ENCODE measurements at regions not wholly inside any gene's neighbourhood (a gene's known extent, or its start where the extent isn't known, plus 50 kb on each side); places are given as distances from the start of the nearest gene placed in this dataset.

- DNase-seq (ENCODE audit: extremely low spot score, insufficient read length, low read depth) (no peak), FAIRE-seq (no peak)
These were observed 100.6 kb upstream of the TSC22D2 start for GRCh38 chr3:150307311-150308036.

DNA sequence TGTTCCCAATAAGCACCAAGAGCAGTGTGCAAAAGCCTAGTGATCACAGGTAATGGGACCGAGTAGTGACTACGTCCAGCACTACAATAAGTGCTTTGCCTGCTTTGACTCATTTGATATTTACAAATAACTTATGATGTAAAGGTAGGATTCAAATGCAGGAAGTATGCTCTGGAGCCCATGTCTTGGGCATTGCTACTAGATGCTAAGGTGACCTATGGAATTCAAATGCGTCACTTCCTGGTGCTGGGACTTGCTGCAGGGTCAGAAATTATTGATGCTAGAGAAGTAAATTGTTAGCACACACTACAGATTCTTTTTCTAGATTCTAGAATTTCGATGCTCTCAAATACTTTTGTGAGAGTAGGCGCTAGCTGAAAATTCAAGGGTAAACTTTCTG is 101.2 kb upstream of the TSC22D2 start:
- no peak for DNase-seq (ENCODE audit: extremely low spot score, insufficient read length, low read depth)
- no peak for FAIRE-seq

DNA sequence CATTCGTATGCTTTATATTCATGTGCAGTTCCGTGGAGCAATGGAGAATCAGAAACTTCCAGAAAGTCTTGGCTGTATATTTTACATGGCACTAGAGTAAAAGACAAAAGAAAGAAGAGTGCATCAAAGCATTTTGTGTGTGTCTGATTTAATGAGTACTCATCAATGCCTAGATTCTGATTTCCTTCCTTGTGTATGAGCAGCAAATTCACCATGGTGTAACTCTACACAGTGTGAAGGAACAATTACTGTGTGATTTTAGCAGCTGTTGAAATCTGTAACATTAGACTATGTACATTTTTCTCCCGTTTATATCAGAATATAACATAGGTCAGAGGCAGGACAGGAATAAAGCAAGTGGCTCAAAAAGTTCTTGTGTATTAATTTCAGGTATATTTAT is 102.0 kb upstream of the TSC22D2 start:
- FAIRE-seq (no peak), DNase-seq (ENCODE audit: extremely low spot score, insufficient read length, low read depth) (no peak)

DNA sequence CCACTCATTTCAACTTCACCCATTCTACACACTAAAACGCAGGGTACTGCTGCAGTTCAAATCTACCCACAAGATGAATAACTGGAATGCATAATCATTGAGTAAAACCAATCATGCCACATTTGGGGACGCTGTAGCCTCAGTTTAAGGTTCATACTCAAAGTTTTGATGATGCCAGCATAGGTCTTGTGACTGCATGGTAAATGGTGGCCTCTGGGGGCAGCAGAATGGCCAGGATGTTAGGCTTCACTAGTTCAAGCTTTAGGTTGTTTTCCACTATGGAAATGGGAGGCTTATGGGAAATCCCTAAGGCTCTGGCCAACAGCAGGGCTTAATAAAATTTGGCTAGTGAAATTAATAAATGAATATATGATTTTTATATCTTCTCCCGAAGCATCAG is 104.3 kb upstream of the TSC22D2 start:
- FAIRE-seq (peak; percentile 36), DNase-seq (ENCODE audit: extremely low spot score, insufficient read length, low read depth) (no peak)

DNA sequence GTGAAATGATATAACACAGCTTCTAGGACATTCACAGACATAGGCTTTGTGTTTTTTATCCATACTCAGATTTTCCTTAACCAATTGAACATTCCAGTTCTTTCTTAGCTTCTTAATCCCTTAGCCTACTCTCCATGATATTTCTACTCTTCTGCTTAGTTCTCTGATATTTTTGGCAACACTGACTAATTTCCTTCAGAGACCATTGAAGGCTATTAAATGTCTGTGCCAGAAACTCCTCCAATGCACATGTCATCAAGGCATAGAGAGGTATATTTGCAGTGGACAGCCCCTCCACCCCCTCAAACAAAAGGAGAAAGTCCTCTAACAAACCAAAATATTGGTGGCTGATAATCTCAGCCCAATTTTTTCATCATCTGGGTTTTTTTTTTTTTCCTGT is 105.9 kb upstream of the TSC22D2 start:
- FAIRE-seq = no peak
- DNase-seq (ENCODE audit: extremely low spot score, insufficient read length, low read depth) = no peak

DNA sequence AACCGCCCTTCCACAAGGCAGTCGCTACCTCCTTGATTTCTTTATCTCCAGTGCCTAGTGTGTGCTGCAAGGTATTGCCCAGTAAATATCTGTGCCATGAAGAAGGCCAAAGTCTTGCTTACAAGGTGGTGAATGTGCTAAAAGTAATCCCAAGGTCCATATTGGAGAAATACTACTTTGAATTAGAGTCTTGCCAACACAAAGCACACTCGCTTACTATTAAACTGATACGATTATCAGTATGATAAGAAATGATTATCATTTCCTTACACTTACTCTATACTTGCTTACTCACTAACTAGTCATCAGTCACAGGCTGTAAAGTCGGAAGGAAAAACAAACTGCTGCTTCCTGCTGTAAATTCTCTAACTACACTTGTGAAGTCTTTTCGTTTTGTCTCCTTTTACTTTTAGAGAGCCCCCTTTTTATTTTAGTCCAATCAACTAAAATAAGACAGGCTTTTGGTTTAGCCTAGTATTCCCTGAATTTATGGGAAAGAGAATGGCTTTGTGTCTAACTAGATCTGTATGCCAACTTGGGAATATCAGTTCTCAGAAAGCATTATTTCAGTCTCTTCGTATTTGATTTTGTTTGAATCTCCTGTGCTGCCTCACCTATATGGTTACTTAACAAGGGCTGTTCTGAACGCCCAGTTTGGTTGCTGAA is 107.1 kb upstream of the TSC22D2 start:
- FAIRE-seq (no peak), DNase-seq (ENCODE audit: extremely low spot score, insufficient read length, low read depth) (no peak)

- no peak for DNase-seq (ENCODE audit: extremely low spot score, insufficient read length, low read depth)
- no peak for FAIRE-seq
These were observed 107.7 kb upstream of the TSC22D2 start for GRCh38 chr3:150300388-150300787.

GRCh38 chr3:150299201-150299600 is 108.9 kb upstream of the TSC22D2 start:
- no peak for FAIRE-seq
- DNase-seq (ENCODE audit: extremely low spot score, insufficient read length, low read depth) = no peak

DNA sequence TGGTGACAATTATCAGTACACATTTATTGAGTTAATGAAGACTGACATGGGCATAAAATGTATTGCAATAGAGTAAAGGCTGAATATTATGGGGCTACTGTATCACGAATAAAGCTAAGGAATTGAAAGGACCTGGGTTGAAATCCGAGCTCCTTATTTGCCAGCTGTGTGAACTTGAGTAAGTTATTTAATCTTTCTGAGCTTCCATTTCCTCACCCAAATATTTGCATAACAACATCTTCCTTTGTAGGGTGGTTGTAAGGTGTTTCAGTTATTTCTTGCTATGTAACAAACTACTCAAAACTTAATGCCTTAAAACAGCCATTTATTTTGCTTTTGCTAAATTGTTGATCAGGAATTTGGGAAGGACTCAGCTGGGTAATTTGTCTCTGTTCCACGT is 111.1 kb upstream of the TSC22D2 start:
- FAIRE-seq = no peak

DNA sequence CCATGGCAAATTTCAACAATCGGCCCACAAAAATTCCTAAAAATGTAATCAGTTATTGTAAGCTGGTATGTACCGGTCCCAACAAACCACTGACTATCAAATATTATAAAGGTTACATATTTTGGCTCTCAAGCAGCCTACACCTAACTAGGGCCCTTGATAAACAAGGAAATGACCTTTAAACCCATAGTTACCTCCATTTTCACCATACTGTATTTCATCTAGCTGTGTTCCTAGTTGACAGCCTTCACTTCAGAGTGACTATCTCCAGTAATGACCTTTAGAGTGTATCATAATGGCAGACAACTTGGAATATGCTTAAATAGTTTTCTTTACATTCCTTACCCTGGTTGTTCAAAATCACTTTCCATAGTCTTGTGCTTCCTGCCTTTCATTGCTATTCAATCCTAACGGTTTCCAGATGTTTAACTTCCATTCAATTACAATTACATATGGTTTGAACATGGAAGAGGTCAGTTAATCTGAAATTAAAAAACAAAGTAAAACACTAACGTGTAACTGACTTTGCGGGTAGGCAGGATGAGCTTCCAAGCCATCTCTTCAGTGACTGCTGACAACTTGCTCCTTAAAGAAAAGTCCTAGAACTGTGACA is 111.9 kb upstream of the TSC22D2 start:
- FAIRE-seq (no peak), DNase-seq (ENCODE audit: extremely low spot score, insufficient read length, low read depth) (no peak)

More for the DNA sequence above, 111.1 kb upstream of the TSC22D2 start:
- DNase-seq (ENCODE audit: extremely low spot score, insufficient read length, low read depth) = no peak

- DNase-seq (ENCODE audit: extremely low spot score, insufficient read length, low read depth) (no peak), FAIRE-seq (no peak)
These were observed 114.6 kb upstream of the TSC22D2 start for GRCh38 chr3:150293401-150294001.

GRCh38 chr3:150292891-150293290 is 115.2 kb upstream of the TSC22D2 start:
- FAIRE-seq = no peak
- DNase-seq (ENCODE audit: extremely low spot score, insufficient read length, low read depth) = no peak

DNA sequence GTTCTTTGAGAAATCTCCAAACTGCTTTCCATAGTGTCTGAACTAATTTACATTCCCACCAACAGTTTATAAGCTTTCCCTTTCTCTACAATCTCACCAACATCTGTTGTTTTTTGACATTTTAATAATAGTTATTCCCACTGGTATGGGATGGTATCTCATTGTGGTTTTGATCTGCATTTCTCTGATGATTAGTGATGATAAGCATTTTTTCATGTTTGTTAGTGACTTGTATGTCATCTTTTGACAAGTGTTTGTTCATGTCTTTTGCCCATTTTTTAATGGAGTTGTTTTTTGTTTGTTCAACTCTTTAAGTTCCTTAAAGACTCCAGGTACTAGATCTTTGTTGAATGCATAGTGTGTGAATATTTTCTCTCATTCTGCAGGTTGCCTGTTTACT is 116.6 kb upstream of the TSC22D2 start:
- FAIRE-seq (no peak), DNase-seq (ENCODE audit: extremely low spot score, insufficient read length, low read depth) (no peak)

- peak; percentile 9 for DNase-seq (ENCODE audit: extremely low spot score, insufficient read length, low read depth)
- peak; percentile 77 for FAIRE-seq
These were observed 121.5 kb upstream of the TSC22D2 start for GRCh38 chr3:150286390-150287147.

GRCh38 chr3:150285601-150286000 is 122.5 kb upstream of the TSC22D2 start:
- DNase-seq (ENCODE audit: extremely low spot score, insufficient read length, low read depth) = no peak
- no peak for FAIRE-seq

DNA sequence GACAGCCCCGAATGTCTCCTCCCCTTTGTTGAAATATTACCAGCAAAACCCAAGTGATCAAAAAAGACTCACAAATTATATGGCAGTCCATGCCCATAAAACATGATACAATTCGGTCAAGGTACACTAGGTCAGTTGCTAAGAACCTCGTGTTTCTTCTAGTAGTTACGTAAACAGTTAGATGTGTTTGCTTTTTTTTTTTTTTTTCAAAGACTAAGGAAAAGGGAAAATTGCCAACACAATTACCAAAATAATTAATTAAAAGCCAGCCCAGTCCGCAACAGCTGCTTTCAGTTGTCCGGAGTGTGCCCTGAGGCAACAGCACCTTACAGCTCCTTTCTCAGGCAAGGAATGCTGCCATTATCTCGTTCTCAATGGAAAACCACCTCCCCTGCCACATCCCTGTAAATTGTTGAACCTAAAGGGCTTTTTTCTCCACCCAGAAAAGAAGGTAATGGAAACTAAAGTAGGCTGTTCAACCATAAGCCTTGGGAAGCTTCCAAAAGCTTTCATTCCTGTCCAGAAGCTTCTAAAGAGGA is 129.2 kb upstream of the TSC22D2 start:
- DNase-seq (ENCODE audit: extremely low spot score, insufficient read length, low read depth) (no peak), FAIRE-seq (no peak)

GRCh38 chr3:150278195-150278594 is 129.9 kb upstream of the TSC22D2 start:
- no peak for DNase-seq (ENCODE audit: extremely low spot score, insufficient read length, low read depth)
- no peak for FAIRE-seq

- no peak for DNase-seq (ENCODE audit: extremely low spot score, insufficient read length, low read depth)
- no peak for FAIRE-seq
These were observed 130.7 kb upstream of the TSC22D2 start for GRCh38 chr3:150277444-150277843.

DNA sequence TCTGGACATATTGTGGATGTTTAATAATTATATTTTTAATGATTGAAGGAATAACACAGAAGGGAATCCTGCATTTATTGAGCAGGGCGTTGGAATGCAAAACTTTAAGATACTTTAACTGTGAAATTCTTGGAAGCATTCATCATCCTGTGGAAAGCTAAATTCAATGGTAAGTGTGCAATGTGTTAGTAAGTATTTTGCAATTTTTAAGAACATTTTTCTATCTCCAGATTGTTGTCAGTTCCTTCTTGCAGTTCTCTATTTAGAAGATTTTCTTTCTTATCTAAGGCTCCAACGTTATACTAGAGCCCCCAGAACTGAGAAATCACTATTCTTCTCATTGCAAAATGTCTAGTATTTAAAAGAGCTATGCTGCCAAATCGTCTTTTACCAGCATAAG is 132.2 kb upstream of the TSC22D2 start:
- no peak for FAIRE-seq
- DNase-seq (ENCODE audit: extremely low spot score, insufficient read length, low read depth) = no peak

- DNase-seq (ENCODE audit: extremely low spot score, insufficient read length, low read depth) = no peak
- FAIRE-seq = no peak
These were observed 133.7 kb upstream of the TSC22D2 start for GRCh38 chr3:150274372-150274771.
